PC-9 (cell line): ENCODE measurements at regions not wholly inside any gene's neighbourhood (a gene's known extent, or its start where the extent isn't known, plus 50 kb on each side); places are given as distances from the start of the nearest gene placed in this dataset.

Experiments used
- CTCF ChIP-seq: fragments of 200-600 bp; sonication (generic); conservative IDR thresholded peaks from 2 replicates; pipeline ENCODE4 v1.6.1; 2017; ENCODE audit warnings: mixed run types, antibody characterized with exemption, mild to moderate bottlenecking, moderate library complexity
- EZH2 ChIP-seq: fragments of 200-600 bp; sonication (generic); IDR thresholded peaks from 2 replicates; pipeline ENCODE4 v1.8.0; 2017; ENCODE audit warnings: antibody characterized with exemption, low read depth

DNA sequence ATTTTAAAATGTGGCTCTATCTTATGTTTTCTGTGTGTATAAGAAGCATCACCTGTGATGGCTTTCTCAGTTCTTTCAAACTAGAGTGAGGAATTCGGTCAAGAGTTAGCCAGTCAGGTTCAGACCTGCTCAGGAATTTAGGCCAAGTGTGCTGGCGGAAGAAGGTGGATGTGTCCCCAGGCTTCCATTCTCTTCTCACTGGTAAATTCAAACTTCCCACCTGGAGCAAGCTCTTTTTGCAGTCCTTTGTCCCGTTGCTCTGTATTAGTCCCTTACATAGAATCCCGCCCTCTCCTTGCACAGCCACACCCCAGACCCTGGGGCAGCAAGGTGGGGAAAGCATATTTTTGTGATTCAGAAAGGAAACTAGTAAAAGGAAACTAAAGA is 124.7 kb upstream of the PWP1 start:
- TF ChIP-seq CTCF (no peak), EZH2 (no peak)
